ENCODE measurements at regions not wholly inside any gene's neighbourhood (a gene's known extent, or its start where the extent isn't known, plus 50 kb on each side); places are given as distances from the start of the nearest gene placed in this dataset.

DNA sequence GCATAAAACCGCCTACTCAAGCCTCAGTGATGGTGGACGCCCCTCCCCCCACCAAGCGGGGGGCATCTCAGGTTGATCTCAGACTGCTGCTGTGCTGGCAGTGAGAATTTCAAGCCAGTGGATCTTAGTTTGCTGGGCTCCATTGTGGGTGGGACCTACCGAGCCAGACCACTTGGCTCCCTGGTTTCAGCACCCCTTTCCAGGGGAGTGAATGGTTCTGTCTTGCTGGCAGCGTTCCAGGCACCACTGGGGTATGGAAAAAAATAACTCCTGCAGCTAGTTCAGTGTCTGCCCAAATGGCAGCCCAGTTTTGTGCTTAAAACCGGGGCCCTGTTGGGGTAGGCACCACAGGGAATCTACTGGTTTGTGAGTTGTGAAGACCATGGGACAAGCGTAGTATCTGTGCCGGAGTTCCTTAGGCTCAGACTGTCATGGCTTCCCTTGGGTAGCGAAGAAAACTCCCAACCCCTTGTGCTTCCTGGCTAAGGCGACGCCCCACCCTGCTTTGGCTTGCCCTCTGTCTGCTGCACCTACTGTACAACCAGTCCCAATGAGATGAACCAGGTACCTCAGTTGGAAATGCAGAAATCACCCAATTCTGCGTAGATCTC, 1334.5 kb upstream of the ADGRB3 start:
- CTCF ChIA-PET: no interaction called here
- Histone ChIP-seq H3K4me1 (ENCODE audit: control extremely low read depth in 1 of 4, control insufficient read depth in 4 of 4, insufficient read depth in 4 of 4, low read length in 3 of 4) (no peaks in the 10 kb centered on the region), H3K4me3 (ENCODE audit: control insufficient read depth in 1 of 7, extremely low read depth in 1 of 7, insufficient read depth in 4 of 7, low read depth in 2 of 7, low read length in 6 of 7) (no peak overlapping the region), H3K36me3 (ENCODE audit: control insufficient read depth in 4 of 4, insufficient read depth in 4 of 4, low read length in 3 of 4) (no peaks in the 10 kb centered on the region), H3K27ac (ENCODE audit: insufficient read depth in 1 of 2, low read depth in 1 of 2, low read length in 2 of 2, poor library complexity in 1 of 2, severe bottlenecking in 2 of 2) (no peak overlapping the region), H3K9me3 (ENCODE audit: control extremely low read depth in 1 of 5, control insufficient read depth in 4 of 5, insufficient read depth in 2 of 5, low read depth in 1 of 5, low read length in 4 of 5) (peaks cover 0 to 2% (median 0%) of the 10 kb centered on the region in 5 experiments), H3K27me3 (replicated peaks in 2 of 5; ENCODE audit: control insufficient read depth in 4 of 5, insufficient read depth in 5 of 5, low read length in 4 of 5) (no peaks in the 10 kb centered on the region)
- POLR2A ChIA-PET: no interaction called here
- WGBS (ENCODE audit: insufficient coverage): 94% methylated on average over 10 of the region's 12 CpGs
- no peak for DNase-seq

GRCh38 chr6:67292169-67292568, 1342.9 kb upstream of the ADGRB3 start:
- WGBS (ENCODE audit: insufficient coverage): 90% methylated on average over 2 of the region's 2 CpGs
- CTCF ChIA-PET: no interaction called here

GRCh38 chr6:67287566-67287965, 1347.5 kb upstream of the ADGRB3 start:
- DNase-seq: no peak
- H3K4me1 ChIP-seq (ENCODE audit: control extremely low read depth in 1 of 4, control insufficient read depth in 4 of 4, insufficient read depth in 4 of 4, low read length in 3 of 4): no peaks in the 10 kb centered on the region
- H3K4me3 ChIP-seq (ENCODE audit: control insufficient read depth in 1 of 7, extremely low read depth in 1 of 7, insufficient read depth in 4 of 7, low read depth in 2 of 7, low read length in 6 of 7): no peak overlapping the region
- ChIA-PET CTCF (no interaction called here), POLR2A (no interaction called here)
- no peaks in the 10 kb centered on the region for H3K27me3 ChIP-seq (replicated peaks in 2 of 5; ENCODE audit: control insufficient read depth in 4 of 5, insufficient read depth in 5 of 5, low read length in 4 of 5)
- no peaks in the 10 kb centered on the region for H3K9me3 ChIP-seq (ENCODE audit: control extremely low read depth in 1 of 5, control insufficient read depth in 4 of 5, insufficient read depth in 2 of 5, low read depth in 1 of 5, low read length in 4 of 5)
- H3K36me3 ChIP-seq (ENCODE audit: control insufficient read depth in 4 of 4, insufficient read depth in 4 of 4, low read length in 3 of 4): no peaks in the 10 kb centered on the region
- H3K27ac ChIP-seq (ENCODE audit: insufficient read depth in 1 of 2, low read depth in 1 of 2, low read length in 2 of 2, poor library complexity in 1 of 2, severe bottlenecking in 2 of 2): no peak overlapping the region

More at GRCh38 chr6:67292169-67292568, 1342.9 kb upstream of the ADGRB3 start:
- POLR2A ChIA-PET: no interaction called here
- no peaks in the 10 kb centered on the region for H3K36me3 ChIP-seq (ENCODE audit: control insufficient read depth in 4 of 4, insufficient read depth in 4 of 4, low read length in 3 of 4)
- H3K9me3 ChIP-seq (ENCODE audit: control extremely low read depth in 1 of 5, control insufficient read depth in 4 of 5, insufficient read depth in 2 of 5, low read depth in 1 of 5, low read length in 4 of 5): no peaks in the 10 kb centered on the region
- DNase-seq: no peak
- H3K27ac ChIP-seq (ENCODE audit: insufficient read depth in 1 of 2, low read depth in 1 of 2, low read length in 2 of 2, poor library complexity in 1 of 2, severe bottlenecking in 2 of 2): no peak overlapping the region
- no peaks in the 10 kb centered on the region for H3K4me1 ChIP-seq (ENCODE audit: control extremely low read depth in 1 of 4, control insufficient read depth in 4 of 4, insufficient read depth in 4 of 4, low read length in 3 of 4)
- no peaks in the 10 kb centered on the region for H3K27me3 ChIP-seq (replicated peaks in 2 of 5; ENCODE audit: control insufficient read depth in 4 of 5, insufficient read depth in 5 of 5, low read length in 4 of 5)
- H3K4me3 ChIP-seq (ENCODE audit: control insufficient read depth in 1 of 7, extremely low read depth in 1 of 7, insufficient read depth in 4 of 7, low read depth in 2 of 7, low read length in 6 of 7): no peak overlapping the region

GRCh38 chr6:67285770-67286495, 1349.1 kb upstream of the ADGRB3 start:
- H3K36me3 ChIP-seq (ENCODE audit: control insufficient read depth in 4 of 4, insufficient read depth in 4 of 4, low read length in 3 of 4): no peaks in the 10 kb centered on the region
- H3K9me3 ChIP-seq (ENCODE audit: control extremely low read depth in 1 of 5, control insufficient read depth in 4 of 5, insufficient read depth in 2 of 5, low read depth in 1 of 5, low read length in 4 of 5): no peaks in the 10 kb centered on the region
- H3K27me3 ChIP-seq (replicated peaks in 2 of 5; ENCODE audit: control insufficient read depth in 4 of 5, insufficient read depth in 5 of 5, low read length in 4 of 5): no peaks in the 10 kb centered on the region
- no peak for DNase-seq
- H3K4me1 ChIP-seq (ENCODE audit: control extremely low read depth in 1 of 4, control insufficient read depth in 4 of 4, insufficient read depth in 4 of 4, low read length in 3 of 4): no peaks in the 10 kb centered on the region
- H3K27ac ChIP-seq (ENCODE audit: insufficient read depth in 1 of 2, low read depth in 1 of 2, low read length in 2 of 2, poor library complexity in 1 of 2, severe bottlenecking in 2 of 2): no peak overlapping the region
- ChIA-PET CTCF (no interaction called here), POLR2A (no interaction called here)
- H3K4me3 ChIP-seq (ENCODE audit: control insufficient read depth in 1 of 7, extremely low read depth in 1 of 7, insufficient read depth in 4 of 7, low read depth in 2 of 7, low read length in 6 of 7): no peak overlapping the region

GRCh38 chr6:67277312-67277711, 1357.8 kb upstream of the ADGRB3 start:
- H3K9me3 ChIP-seq (ENCODE audit: control extremely low read depth in 1 of 5, control insufficient read depth in 4 of 5, insufficient read depth in 2 of 5, low read depth in 1 of 5, low read length in 4 of 5): no peaks in the 10 kb centered on the region
- no peaks in the 10 kb centered on the region for H3K36me3 ChIP-seq (ENCODE audit: control insufficient read depth in 4 of 4, insufficient read depth in 4 of 4, low read length in 3 of 4)
- no peak overlapping the region for H3K27ac ChIP-seq (ENCODE audit: insufficient read depth in 1 of 2, low read depth in 1 of 2, low read length in 2 of 2, poor library complexity in 1 of 2, severe bottlenecking in 2 of 2)
- no peak for DNase-seq
- whole genome bisulfite sequencing (ENCODE audit: insufficient coverage): no CpG with 5 or more reads among the region's 2 CpGs
- H3K4me1 ChIP-seq (ENCODE audit: control extremely low read depth in 1 of 4, control insufficient read depth in 4 of 4, insufficient read depth in 4 of 4, low read length in 3 of 4): no peaks in the 10 kb centered on the region
- no peak overlapping the region for H3K4me3 ChIP-seq (ENCODE audit: control insufficient read depth in 1 of 7, extremely low read depth in 1 of 7, insufficient read depth in 4 of 7, low read depth in 2 of 7, low read length in 6 of 7)
- ChIA-PET CTCF (no interaction called here), POLR2A (no interaction called here)
- no peaks in the 10 kb centered on the region for H3K27me3 ChIP-seq (replicated peaks in 2 of 5; ENCODE audit: control insufficient read depth in 4 of 5, insufficient read depth in 5 of 5, low read length in 4 of 5)

GRCh38 chr6:67265996-67266921, 1368.8 kb upstream of the ADGRB3 start:
- POLR2A ChIA-PET: no interaction called here
- WGBS (ENCODE audit: insufficient coverage): 86% methylated on average over 16 of the region's 20 CpGs
- DNase-seq: no peak
- Histone ChIP-seq H3K4me1 (ENCODE audit: control extremely low read depth in 1 of 4, control insufficient read depth in 4 of 4, insufficient read depth in 4 of 4, low read length in 3 of 4) (no peaks in the 10 kb centered on the region), H3K36me3 (ENCODE audit: control insufficient read depth in 4 of 4, insufficient read depth in 4 of 4, low read length in 3 of 4) (no peaks in the 10 kb centered on the region), H3K27ac (ENCODE audit: insufficient read depth in 1 of 2, low read depth in 1 of 2, low read length in 2 of 2, poor library complexity in 1 of 2, severe bottlenecking in 2 of 2) (no peak overlapping the region), H3K4me3 (ENCODE audit: control insufficient read depth in 1 of 7, extremely low read depth in 1 of 7, insufficient read depth in 4 of 7, low read depth in 2 of 7, low read length in 6 of 7) (no peak overlapping the region), H3K9me3 (ENCODE audit: control extremely low read depth in 1 of 5, control insufficient read depth in 4 of 5, insufficient read depth in 2 of 5, low read depth in 1 of 5, low read length in 4 of 5) (peaks cover 0 to 2% (median 0%) of the 10 kb centered on the region in 5 experiments), H3K27me3 (replicated peaks in 2 of 5; ENCODE audit: control insufficient read depth in 4 of 5, insufficient read depth in 5 of 5, low read length in 4 of 5) (no peaks in the 10 kb centered on the region)
- CTCF ChIA-PET: no interaction called here

DNA sequence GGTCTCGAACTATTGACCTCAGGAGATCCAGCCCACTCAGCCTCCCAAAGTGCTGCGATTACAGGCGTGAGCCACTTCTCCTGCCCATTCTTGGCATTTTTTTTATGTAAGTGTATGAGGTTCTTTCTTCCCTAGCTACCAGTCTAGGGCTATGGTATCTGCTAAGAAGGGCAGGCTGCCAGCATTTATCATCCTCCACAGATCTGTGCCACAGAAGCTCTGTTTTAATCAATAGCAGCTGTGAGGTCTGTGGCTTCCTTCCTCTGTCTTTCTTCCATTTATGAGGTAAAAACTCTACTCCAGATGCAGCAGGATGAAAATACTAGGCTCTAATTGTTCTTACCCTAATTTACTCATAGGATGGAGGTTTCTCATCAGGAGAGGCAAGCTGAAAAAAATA, 1382.4 kb upstream of the ADGRB3 start:
- Histone ChIP-seq H3K4me3 (ENCODE audit: control insufficient read depth in 1 of 7, extremely low read depth in 1 of 7, insufficient read depth in 4 of 7, low read depth in 2 of 7, low read length in 6 of 7) (no peak overlapping the region), H3K27ac (ENCODE audit: insufficient read depth in 1 of 2, low read depth in 1 of 2, low read length in 2 of 2, poor library complexity in 1 of 2, severe bottlenecking in 2 of 2) (no peak overlapping the region), H3K9me3 (ENCODE audit: control extremely low read depth in 1 of 5, control insufficient read depth in 4 of 5, insufficient read depth in 2 of 5, low read depth in 1 of 5, low read length in 4 of 5) (no peaks in the 10 kb centered on the region), H3K36me3 (ENCODE audit: control insufficient read depth in 4 of 4, insufficient read depth in 4 of 4, low read length in 3 of 4) (no peaks in the 10 kb centered on the region), H3K27me3 (replicated peaks in 2 of 5; ENCODE audit: control insufficient read depth in 4 of 5, insufficient read depth in 5 of 5, low read length in 4 of 5) (no peaks in the 10 kb centered on the region), H3K4me1 (ENCODE audit: control extremely low read depth in 1 of 4, control insufficient read depth in 4 of 4, insufficient read depth in 4 of 4, low read length in 3 of 4) (peaks cover 0 to 4% (median 0%) of the 10 kb centered on the region in 4 experiments)
- ChIA-PET POLR2A (no interaction called here), CTCF (interaction anchor here (1.4 kb wide), 1 partner anchor 16 kb away, joined by 3 read pairs; no protein-coding TSS in a partner anchor)
- peak; percentile 0 to 58 (median 20) for DNase-seq
- WGBS (ENCODE audit: insufficient coverage): 100% methylated on average over 1 of the region's 3 CpGs

Data from common myeloid progenitor, CD34-positive (primary cell).